HG03558 (cell line): ENCODE measurements at regions not wholly inside any gene's neighbourhood (a gene's known extent, or its start where the extent isn't known, plus 50 kb on each side); places are given as distances from the start of the nearest gene placed in this dataset.
"Not testable (repeated sequence)": the region's sequence is repeated elsewhere in the genome, so short reads cannot be mapped to it uniquely, and the experiment has no call there.

Experiments used
- ATAC-seq: cut with Tn5 transposase; IDR thresholded peaks from one replicate; pipeline ENCODE4 v1.9.1; 2021; ENCODE audit warnings: moderate number of reproducible peaks; ENCODE audit not compliant: unreplicated experiment; ENCODE audit errors: extremely low read depth

GRCh38 chr11:19628018-19628417 lies 84.6 kb upstream of the NAV2 start:
- ATAC-seq, result no peak

DNA sequence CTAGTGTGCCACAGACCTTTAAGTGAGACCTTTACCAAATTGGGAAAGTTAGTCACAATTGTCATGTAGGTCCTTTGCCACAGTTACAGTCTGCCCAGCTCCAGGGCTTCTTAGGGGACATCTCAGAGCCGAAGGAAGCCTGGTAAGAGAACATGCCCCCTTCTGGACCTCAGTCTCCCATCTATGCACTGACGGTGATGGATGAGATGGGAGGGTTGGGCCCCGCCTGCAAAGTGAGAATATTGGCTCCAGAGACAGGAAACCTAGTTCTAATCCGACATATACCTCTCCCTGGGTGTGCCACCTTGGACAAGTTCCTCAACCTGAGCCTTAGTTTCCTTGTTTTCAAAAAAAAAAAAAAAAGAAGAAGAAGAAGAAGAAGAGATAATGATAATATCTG lies 85.1 kb upstream of the NAV2 start:
- no peak for ATAC-seq

DNA sequence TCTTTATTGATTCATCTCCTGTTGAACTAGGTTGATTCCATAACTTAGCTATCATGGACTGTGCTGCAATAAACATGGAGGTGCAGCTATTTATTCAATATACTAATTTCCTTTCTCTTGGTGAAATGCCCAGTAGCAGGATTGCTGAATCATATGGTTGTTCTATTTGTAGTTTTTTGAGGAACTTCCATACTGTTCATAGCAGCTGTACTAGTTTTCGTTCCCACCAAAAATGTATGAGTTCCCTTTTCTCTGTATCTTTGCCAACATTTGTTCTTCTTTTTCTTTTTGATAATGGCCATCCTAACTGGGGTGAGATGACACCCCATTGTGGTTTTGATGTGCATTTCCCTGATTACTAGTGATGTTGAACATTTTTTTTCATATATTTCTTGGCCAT lies 87.2 kb upstream of the NAV2 start:
- ATAC-seq, result no peak

DNA sequence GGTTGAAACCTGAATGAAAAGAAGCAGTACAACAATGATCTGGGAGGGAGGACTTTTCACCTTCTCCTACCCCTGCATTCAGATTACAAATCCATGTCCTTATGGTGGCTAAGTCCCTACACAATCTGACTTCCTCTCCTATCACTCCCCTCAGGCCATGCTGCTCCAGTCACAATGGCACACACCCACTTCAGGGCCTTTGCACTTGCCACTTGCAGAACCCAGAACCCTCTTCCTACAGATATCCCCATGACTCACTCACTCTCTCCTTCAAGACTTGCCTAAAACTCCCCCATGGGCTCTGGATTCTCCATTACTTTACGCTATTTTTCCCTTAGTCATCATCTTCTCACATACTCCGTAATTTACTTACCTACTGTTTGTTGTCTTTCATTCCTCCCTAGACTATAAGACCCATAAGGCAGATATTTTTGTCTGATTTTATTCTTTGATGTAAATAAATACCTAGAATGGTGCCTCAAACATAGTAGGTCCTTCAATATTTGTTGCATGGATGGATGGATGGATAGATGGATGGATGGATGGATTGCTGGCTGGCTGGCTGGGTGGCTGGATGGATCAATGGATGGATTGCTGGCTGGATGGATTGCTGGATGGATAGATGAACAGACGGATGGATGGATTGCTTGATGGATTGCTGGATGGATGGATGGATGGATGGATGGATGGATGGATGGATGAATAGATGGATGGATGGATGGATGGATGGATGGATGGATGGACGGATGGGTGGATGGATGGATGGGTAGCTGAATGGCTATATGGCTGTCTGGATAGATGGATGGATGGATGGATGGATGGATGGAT lies 94.7 kb upstream of the NAV2 start:
- ATAC-seq, result no peak

DNA sequence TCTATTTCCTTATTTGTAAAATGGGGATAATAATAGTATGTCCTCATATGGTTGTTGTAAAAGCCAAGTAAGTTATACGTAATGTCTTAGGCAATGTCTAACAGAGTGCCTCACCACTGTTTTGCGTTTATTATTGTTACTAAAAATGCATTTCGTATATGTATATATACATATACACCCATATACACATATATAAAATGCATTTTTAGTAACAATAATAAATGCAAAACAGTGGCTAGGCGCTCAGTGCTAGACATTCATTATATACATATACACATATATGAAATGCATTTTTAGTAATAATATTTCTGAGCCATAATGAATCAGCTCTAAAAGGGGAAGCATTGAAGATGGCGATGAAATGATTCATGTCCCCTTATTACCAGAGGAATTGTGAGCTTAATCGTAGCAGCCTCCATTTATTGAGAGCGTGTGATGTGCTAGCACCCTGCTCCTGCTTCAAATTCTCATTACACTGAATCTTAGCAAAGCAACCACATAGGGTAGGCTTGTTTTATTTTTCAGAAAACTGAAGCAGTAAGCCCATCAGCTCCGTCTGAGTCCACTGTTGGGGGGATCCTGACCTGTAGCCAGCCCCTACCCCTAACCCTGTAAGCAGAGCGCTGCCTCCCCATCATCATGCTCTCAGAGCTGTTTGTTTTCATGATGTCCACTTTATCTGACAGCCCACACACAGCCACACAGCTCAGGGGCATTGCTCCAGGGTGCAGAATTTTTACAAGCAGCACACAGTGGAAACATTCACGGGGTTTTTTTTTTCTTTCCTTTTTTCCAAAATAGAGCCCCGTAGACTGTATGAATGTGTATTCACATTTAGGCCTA lies 97.1 kb upstream of the NAV2 start:
- no peak for ATAC-seq

DNA sequence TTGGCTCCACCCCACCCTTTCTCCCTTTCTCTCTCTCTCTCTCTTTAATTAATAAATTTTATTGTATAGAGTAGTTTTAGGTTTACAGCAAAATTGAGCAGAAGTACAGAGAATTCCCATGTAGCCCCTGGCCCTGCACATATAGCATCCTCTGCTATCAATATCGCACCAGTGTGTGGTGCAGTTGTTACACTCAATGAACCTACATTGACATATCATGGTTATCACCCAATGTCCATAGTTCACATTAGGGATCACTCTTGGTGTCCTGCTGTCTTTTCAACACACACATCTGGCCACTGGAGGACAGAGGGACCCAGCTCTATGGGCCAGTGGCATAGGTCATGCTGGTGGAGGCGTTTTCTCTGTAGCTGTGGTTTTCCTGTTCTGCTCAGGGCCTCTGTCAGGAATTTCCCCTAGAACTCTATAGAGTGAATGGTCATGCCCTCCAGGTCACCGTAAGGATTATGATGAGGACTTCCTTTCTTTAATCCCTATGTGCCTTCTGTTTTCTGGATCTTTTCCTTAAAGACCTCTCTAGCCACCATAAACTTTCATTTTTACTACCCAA lies 98.2 kb upstream of the NAV2 start:
- no peak for ATAC-seq

DNA sequence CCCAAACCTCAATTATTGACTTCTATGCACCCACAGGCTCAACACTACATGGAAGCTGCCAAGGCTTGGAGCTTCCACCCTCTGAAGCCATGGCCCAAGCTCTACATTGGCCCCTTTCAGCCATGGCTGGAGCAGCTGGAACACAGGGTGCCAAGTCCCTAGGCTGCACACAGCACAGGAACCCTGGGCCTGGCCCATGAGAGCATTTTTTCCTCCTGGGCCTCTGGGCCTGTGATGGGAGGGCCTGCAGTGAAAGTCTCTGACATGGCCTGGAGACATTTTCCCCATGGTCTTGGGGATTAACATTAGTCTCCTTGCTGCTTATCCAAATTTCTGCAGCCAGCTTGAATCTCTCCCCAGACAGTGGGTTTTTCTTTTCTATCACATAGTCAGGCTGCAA lies 100.6 kb upstream of the NAV2 start:
- not testable (repeated sequence) for ATAC-seq

DNA sequence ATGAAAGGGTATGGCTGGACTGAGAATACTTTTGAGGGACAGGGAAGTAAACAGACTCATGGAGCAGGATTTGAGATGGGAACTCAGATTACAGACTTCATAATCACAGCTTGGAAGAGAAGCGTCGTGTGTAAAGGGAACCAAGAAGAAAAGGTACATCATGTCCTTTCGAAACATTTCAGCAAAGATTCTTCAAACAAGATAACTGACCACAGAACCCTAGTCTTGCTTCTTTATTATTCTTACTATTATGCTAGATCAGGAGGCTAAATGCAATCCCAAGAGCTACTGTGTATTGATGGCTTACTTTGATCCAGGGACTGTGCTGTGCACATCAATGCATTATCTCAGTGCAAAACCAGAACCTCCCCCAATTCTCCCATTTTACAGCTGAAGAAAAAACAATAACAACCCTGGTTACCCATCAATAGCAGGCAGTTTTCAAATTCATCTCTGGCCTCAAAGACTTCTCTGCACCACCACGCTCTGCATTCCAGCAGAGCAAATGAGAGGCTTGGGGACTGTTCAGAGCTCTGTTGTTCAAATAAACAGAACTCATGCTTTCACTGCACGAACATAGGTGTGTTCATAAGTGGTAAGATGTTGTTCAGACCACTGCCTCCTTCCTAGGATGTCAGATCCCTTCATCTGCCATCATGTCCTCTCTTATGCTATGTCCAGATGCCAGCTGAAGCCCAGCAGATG lies 104.8 kb upstream of the NAV2 start:
- no peak for ATAC-seq

GRCh38 chr11:19606856-19607655 lies 105.6 kb upstream of the NAV2 start:
- ATAC-seq, result no peak

- ATAC-seq, result no peak
Observed at GRCh38 chr11:19605520-19606371, 106.9 kb upstream of the NAV2 start.

DNA sequence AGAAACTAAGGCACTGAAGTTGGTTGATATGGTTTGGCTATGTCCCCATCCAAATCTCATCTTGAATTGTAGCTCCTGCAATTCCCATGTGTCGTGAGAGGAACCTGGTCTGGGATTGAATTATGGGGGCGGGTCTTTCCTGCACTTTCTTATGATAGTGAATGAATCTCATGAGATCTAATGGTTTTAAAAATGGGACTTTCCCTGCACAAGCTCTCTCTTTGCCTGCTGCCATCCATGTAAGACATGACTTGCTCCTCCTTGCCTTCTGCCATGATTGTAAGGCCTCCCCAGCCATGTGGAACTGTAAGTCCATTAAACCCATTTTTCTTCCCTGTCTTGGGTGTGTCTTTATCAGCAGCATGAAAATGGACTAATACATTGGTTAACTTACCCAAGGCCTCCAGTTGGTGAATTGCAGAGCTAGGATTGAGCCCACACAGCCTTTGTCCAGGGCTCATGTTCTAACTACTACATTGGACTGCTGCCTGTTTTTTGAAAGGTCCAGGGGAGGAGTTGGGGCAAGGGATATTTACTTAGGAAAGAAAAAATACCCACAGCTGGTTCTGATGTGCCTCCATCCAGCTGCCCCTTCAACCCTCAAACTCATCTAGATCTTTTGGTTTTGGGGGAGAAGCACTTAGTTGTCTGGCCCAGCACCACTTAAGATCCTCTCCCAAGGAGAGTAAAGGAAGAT lies 107.8 kb upstream of the NAV2 start:
- no peak for ATAC-seq

- no peak for ATAC-seq
Observed at GRCh38 chr11:19603771-19604170, 108.9 kb upstream of the NAV2 start.

DNA sequence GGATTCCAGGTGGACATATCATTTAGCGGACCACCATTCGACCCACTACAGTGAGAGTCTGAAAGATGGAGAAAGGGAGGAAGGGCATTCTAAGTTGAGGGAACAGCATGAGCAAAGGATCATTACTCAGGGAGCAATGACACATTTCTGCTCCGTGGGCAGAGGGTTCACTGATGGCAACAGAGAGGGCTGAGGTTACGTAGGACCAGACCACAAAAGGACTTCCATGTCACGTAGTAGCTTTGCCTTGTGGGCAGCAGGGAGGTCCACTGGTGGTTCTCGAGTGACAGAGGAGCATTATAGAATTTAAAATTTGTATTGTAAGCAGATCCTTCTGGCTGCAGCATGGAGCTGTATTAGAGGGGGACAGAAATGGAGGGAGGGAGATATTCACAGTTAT lies 109.7 kb upstream of the NAV2 start:
- ATAC-seq, result no peak

GRCh38 chr11:19602406-19602805 lies 110.2 kb upstream of the NAV2 start:
- no peak for ATAC-seq

DNA sequence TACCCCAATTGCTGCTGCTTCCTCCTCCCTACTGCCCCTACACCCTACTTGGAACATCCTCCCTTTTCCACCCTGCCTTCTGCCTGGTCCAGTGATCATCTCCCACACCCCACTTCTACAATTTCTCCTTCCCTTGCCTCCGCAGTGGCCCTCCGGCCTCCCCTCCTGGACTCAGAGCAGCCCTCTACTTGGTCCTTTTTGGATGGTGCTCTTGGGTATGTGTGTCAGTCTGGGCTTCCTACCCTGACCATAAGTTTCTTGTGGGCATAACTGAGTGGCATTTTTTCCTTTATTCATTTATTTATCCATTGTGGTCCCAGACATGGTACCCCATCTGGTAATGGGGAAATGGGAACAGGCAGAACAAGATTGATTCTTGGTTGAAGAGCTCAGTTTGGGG lies 111.4 kb upstream of the NAV2 start:
- ATAC-seq, result no peak

DNA sequence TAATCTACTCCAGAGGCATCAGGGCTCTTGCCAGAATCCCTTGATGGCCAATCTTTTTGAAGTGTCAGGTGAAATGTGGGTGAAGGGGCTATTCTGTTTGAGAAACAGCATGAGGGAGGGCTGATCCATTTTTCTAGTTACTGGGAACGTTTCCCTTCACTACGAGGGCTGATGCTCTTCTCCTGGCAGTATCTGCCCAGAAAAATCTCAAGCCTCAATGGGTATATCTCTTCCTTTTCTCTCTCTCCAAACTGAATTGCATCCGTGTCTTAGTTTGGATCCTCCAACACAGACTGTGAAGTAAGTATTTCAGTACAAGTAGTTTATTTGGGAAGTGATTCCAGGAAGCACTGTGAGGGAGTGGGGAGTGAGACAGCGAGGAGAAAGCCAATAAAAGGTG lies 113.0 kb upstream of the NAV2 start:
- no peak for ATAC-seq

GRCh38 chr11:19598876-19599486 lies 113.7 kb upstream of the NAV2 start:
- no peak for ATAC-seq

GRCh38 chr11:19598456-19598855 lies 114.2 kb upstream of the NAV2 start:
- no peak for ATAC-seq
